ENCODE measurements at regions not wholly inside any gene's neighbourhood (a gene's known extent, or its start where the extent isn't known, plus 50 kb on each side); places are given as distances from the start of the nearest gene placed in this dataset.

DNA sequence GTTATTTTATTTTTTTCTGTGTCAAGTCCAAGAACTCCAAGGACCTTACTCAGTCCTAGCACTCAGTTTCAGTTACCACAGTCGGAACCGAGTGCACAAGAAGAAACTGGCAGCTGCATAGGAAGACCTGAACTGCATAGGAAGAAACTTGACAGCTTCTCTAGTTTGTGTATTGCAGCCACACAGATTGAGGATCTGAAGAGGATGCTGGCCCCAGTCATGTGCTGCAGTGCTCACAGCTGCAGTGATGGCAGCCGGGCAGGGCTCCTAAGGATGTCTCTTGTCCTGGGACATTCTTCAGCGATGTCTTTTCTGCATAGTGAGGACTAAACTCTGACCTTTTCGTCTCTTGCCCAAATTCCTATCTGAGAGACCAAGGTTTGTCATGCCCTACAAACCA, 261.2 kb downstream of the STIM2 start:
- no peak for TF ChIP-seq EZH2 (IDR thresholded peaks at IDR 0.05)
- no peak for TF ChIP-seq FOXP2 (optimal IDR thresholded peaks at IDR 0.05; ENCODE audit: control extremely low read depth, extremely low read length, insufficient read depth)
